H1 (cell line): ENCODE measurements at regions not wholly inside any gene's neighbourhood (a gene's known extent, or its start where the extent isn't known, plus 50 kb on each side); places are given as distances from the start of the nearest gene placed in this dataset.

Source experiments
- ATF3 ChIP-seq: IDR thresholded peaks from 2 replicates; pipeline ENCODE4 v1.6.1; 2011; ENCODE audit warnings: low read depth, mild to moderate bottlenecking, low read length; ENCODE audit not compliant: insufficient read depth
- BCL11A ChIP-seq, 2 experiments: IDR thresholded peaks; one replicate each; pipeline ENCODE4 v1.6.1; 2011; ENCODE audit warnings: low read depth in 2 of 2, low read length in 2 of 2, mild to moderate bottlenecking in 2 of 2
- CBX5 ChIP-seq: fragments of 300-800, 300-1000 bp; sonication (generic); IDR thresholded peaks from 2 replicates; pipeline ENCODE4 v1.7.1; 2016; ENCODE audit warnings: antibody characterized with exemption, low read length, low read depth
- CTCF ChIP-seq, 3 experiments: IDR thresholded peaks; 1 replicate in 2 of 3; 2 replicates in 1 of 3; pipeline versions ENCODE4 v1.5.1 to v1.6.1; 2011; ENCODE audit warnings: low read length in 3 of 3, mild to moderate bottlenecking in 3 of 3, inconsistent platforms in 2 of 3, low read depth in 1 of 3, moderate library complexity in 1 of 3; ENCODE audit not compliant: insufficient read depth in 1 of 3; ENCODE audit errors: control extremely low read depth in 1 of 3
- E2F6 ChIP-seq: IDR thresholded peaks from 2 replicates; pipeline ENCODE4 v1.6.1; 2012; ENCODE audit warnings: inconsistent platforms
- EP300 ChIP-seq, 2 experiments: IDR thresholded peaks; 1 replicate in 1 of 2; 2 replicates in 1 of 2; pipeline ENCODE4 v1.6.1; 2011 to 2012; ENCODE audit warnings: low read depth in 2 of 2, low read length in 2 of 2, mild to moderate bottlenecking in 2 of 2, borderline replicate concordance in 1 of 2, inconsistent platforms in 1 of 2, moderate library complexity in 1 of 2
- GABPA ChIP-seq: IDR thresholded peaks from 2 replicates; pipeline ENCODE4 v1.6.1; 2011; ENCODE audit warnings: mild to moderate bottlenecking, low read length, moderate library complexity, borderline replicate concordance; ENCODE audit not compliant: insufficient read depth
- HDAC2 ChIP-seq, 2 experiments: fragments of 300-600 bp in 1 of 2; sonication (generic) in 1 of 2; IDR thresholded peaks; 2 replicates each; pipeline ENCODE4 v1.6.1; 2011 to 2012; ENCODE audit warnings: low read depth in 2 of 2, low read length in 2 of 2, mild to moderate bottlenecking in 2 of 2, moderate library complexity in 2 of 2, borderline replicate concordance in 1 of 2, inconsistent platforms in 1 of 2
- JUND ChIP-seq: IDR thresholded peaks from 2 replicates; pipeline ENCODE4 v1.6.1; 2011; ENCODE audit warnings: mild to moderate bottlenecking, improper control_type of control experiment, low read length
- KDM4A ChIP-seq: IDR thresholded peaks from one replicate; pipeline ENCODE4 v1.7.1; 2012; ENCODE audit warnings: low read depth, mild to moderate bottlenecking, moderate library complexity, low read length, inconsistent platforms; ENCODE audit not compliant: severe bottlenecking
- MAFK ChIP-seq: IDR thresholded peaks from 2 replicates; pipeline ENCODE4 v1.6.1; 2012; ENCODE audit warnings: low read depth, mild to moderate bottlenecking, improper control_type of control experiment, low read length
- MAX ChIP-seq: IDR thresholded peaks from 2 replicates; pipeline ENCODE4 v1.6.1; 2012; ENCODE audit warnings: inconsistent platforms
- NRF1 ChIP-seq: IDR thresholded peaks from 2 replicates; pipeline ENCODE4 v1.6.1; 2011; ENCODE audit warnings: mild to moderate bottlenecking, low read depth, low read length, improper control_type of control experiment
- POLR2A ChIP-seq, 2 experiments: IDR thresholded peaks; 1 replicate in 1 of 2; 2 replicates in 1 of 2; pipeline ENCODE4 v1.6.1; 2011; ENCODE audit warnings: low read depth in 2 of 2, low read length in 2 of 2, mild to moderate bottlenecking in 2 of 2; ENCODE audit errors: control extremely low read depth in 1 of 2
- SIN3A ChIP-seq, 2 experiments: IDR thresholded peaks in 1 of 2; conservative IDR thresholded peaks in 1 of 2; 2 replicates each; pipeline ENCODE4 v1.6.1; 2011 to 2012; ENCODE audit warnings: low read length in 2 of 2, improper control_type of control experiment in 1 of 2, low read depth in 1 of 2, mild to moderate bottlenecking in 1 of 2
- SP4 ChIP-seq: IDR thresholded peaks from 2 replicates; pipeline ENCODE4 v1.6.1; 2012; ENCODE audit warnings: low read length, inconsistent platforms
- TAF1 ChIP-seq: IDR thresholded peaks from 2 replicates; pipeline ENCODE4 v1.6.1; 2011; ENCODE audit warnings: mild to moderate bottlenecking, low read depth, low read length
- TBP ChIP-seq: IDR thresholded peaks from 2 replicates; pipeline ENCODE4 v1.6.1; 2011; ENCODE audit warnings: low read depth, low read length, improper control_type of control experiment

- TF ChIP-seq MAX = no peak
- no peak for TF ChIP-seq NRF1
- no peak for TF ChIP-seq CTCF (IDR thresholded peaks at IDR 0.05; ENCODE audit: control extremely low read depth in 1 of 3, insufficient read depth in 1 of 3, low read depth in 1 of 3, low read length in 3 of 3)
- TF ChIP-seq MAFK = no peak
- TF ChIP-seq TAF1 = no peak
- TF ChIP-seq HDAC2 (IDR thresholded peaks at IDR 0.05; ENCODE audit: borderline replicate concordance in 1 of 2, low read depth in 2 of 2, low read length in 2 of 2) = peak in 1 of 2 experiments; percentile 66; a peak in 1 of 4 replicates
- no peak for TF ChIP-seq E2F6
- TF ChIP-seq KDM4A = no peak
- no peak for TF ChIP-seq TBP
- no peak for TF ChIP-seq POLR2A (IDR thresholded peaks at IDR 0.05; ENCODE audit: control extremely low read depth in 1 of 2, low read depth in 2 of 2, low read length in 2 of 2)
- peak in 1 of 2 experiments; percentile 16; a peak in 1 of 3 replicates for TF ChIP-seq EP300 (IDR thresholded peaks at IDR 0.05; ENCODE audit: borderline replicate concordance in 1 of 2, low read depth in 2 of 2, low read length in 2 of 2)
- no peak for TF ChIP-seq JUND
- peak in 1 of 2 experiments; percentile 24 for TF ChIP-seq BCL11A (IDR thresholded peaks at IDR 0.05; ENCODE audit: low read depth in 2 of 2, low read length in 2 of 2)
- TF ChIP-seq CBX5 = no peak
- TF ChIP-seq SP4 = no peak
- TF ChIP-seq SIN3A (conservative IDR thresholded peaks at IDR 0.05 in 1 of 2, IDR thresholded peaks at IDR 0.05 in 1 of 2; ENCODE audit: low read depth in 1 of 2, low read length in 2 of 2) = 0 out of 4 replicates have a peak, but pooled peaks of 1 of the 2 experiments have one; percentile 33
- no peak for TF ChIP-seq GABPA
- no peak for TF ChIP-seq ATF3
Observed at GRCh38 chr3:107285197-107285596, 92.0 kb upstream of the CCDC54 start (continued).
